ENCODE measurements at regions not wholly inside any gene's neighbourhood (a gene's known extent, or its start where the extent isn't known, plus 50 kb on each side); places are given as distances from the start of the nearest gene placed in this dataset.

GRCh38 chr11:42161886-42162285 lies 702.4 kb upstream of the LRRC4C start:
- Histone ChIP-seq H3K27me3 (ENCODE audit: control insufficient read depth in 1 of 2, insufficient read depth in 2 of 2, low read length in 2 of 2) (no peaks in the 10 kb centered on the region), H3K9ac (ENCODE audit: insufficient read depth, low read depth, low read length) (no peak overlapping the region), H4K20me1 (ENCODE audit: insufficient read depth, low read length) (no peaks in the 10 kb centered on the region), H3K79me2 (ENCODE audit: insufficient read depth, low read length) (no peaks in the 10 kb centered on the region), H3K9me3 (ENCODE audit: low read length) (peaks cover 70% of the 10 kb centered on the region), H3K4me2 (ENCODE audit: low read depth, low read length) (no peak overlapping the region), H3K4me3 (replicated peaks in 1 of 3; ENCODE audit: insufficient read depth in 1 of 3, low read depth in 2 of 3, low read length in 3 of 3) (no peak overlapping the region), H3K36me3 (replicated peaks in 1 of 2; ENCODE audit: control insufficient read depth in 1 of 2, insufficient read depth in 2 of 2, low read length in 2 of 2) (no peaks in the 10 kb centered on the region), H2AFZ (ENCODE audit: low read length) (no peak overlapping the region), H3K27ac (ENCODE audit: extremely low read length, insufficient read depth, low read length) (no peak overlapping the region), H3K4me1 (ENCODE audit: insufficient read depth, low read length) (no peaks in the 10 kb centered on the region)
- no TSS peak for BruUV-seq (replicated peaks)
- WGBS (ENCODE audit: low lambda C conversion rate) = 0% methylated on average over 1 of the region's 1 CpG
- CTCF ChIA-PET (ENCODE audit: low intra/inter-chr PET ratio, low total read pairs) = no interaction called here
- no peak for ATAC-seq
- no peak for DNase-seq (ENCODE audit: low spot score)
- TF ChIP-seq KDM6A (CRISPR knock-in tag; IDR thresholded peaks at IDR 0.05; ENCODE audit: low read depth) (no peak), ZNF274 (CRISPR knock-in tag; IDR thresholded peaks at IDR 0.05) (no peak), CEBPZ (IDR thresholded peaks at IDR 0.05; ENCODE audit: low read length) (no peak), STAT6 (CRISPR knock-in tag; IDR thresholded peaks at IDR 0.05; ENCODE audit: borderline replicate concordance) (no peak), ZNF841 (CRISPR knock-in tag; IDR thresholded peaks at IDR 0.05; ENCODE audit: borderline replicate concordance) (no peak)
- POLR2A ChIA-PET = no interaction called here
- in situ Hi-C loops (cut with HindIII; ENCODE audit: extremely low pct_ligation_motif_present, low pct_unique_long_range_greater_than_20kb) (no loop called here), intact Hi-C loops (cut with micrococcal nuclease; ENCODE audit: unreplicated experiment) (no loop called here)
- FAIRE-seq = no peak
